ENCODE measurements at regions not wholly inside any gene's neighbourhood (a gene's known extent, or its start where the extent isn't known, plus 50 kb on each side); places are given as distances from the start of the nearest gene placed in this dataset.

GRCh38 chr3:36221975-36222374 lies 158.3 kb upstream of the STAC start:
- Histone ChIP-seq H3K27me3 (ENCODE audit: control insufficient read depth in 3 of 3, insufficient read depth in 3 of 3, low read length in 3 of 3) (no peaks in the 10 kb centered on the region), H3K4me3 (ENCODE audit: low read depth in 1 of 3, low read length in 3 of 3) (no peak overlapping the region), H3K4me1 (ENCODE audit: control insufficient read depth in 3 of 3, insufficient read depth in 2 of 3, low read depth in 1 of 3, low read length in 2 of 3) (no peaks in the 10 kb centered on the region), H3K27ac (ENCODE audit: low read depth in 1 of 3, low read length in 2 of 3) (no peak overlapping the region), H3K36me3 (ENCODE audit: control insufficient read depth in 3 of 3, insufficient read depth in 2 of 3, low read depth in 1 of 3, low read length in 3 of 3) (no peaks in the 10 kb centered on the region), H3K9me3 (ENCODE audit: control insufficient read depth in 2 of 2, insufficient read depth in 1 of 2, low read depth in 1 of 2, low read length in 1 of 2) (peaks cover 0 to 2% of the 10 kb centered on the region in 2 donors)
- FAIRE-seq (no peak), DNase-seq (no peak)

GRCh38 chr3:36227980-36228379 lies 152.3 kb upstream of the STAC start:
- H3K36me3 ChIP-seq (ENCODE audit: control insufficient read depth in 3 of 3, insufficient read depth in 2 of 3, low read depth in 1 of 3, low read length in 3 of 3): no peaks in the 10 kb centered on the region
- no peaks in the 10 kb centered on the region for H3K4me1 ChIP-seq (ENCODE audit: control insufficient read depth in 3 of 3, insufficient read depth in 2 of 3, low read depth in 1 of 3, low read length in 2 of 3)
- H3K27ac ChIP-seq (ENCODE audit: low read depth in 1 of 3, low read length in 2 of 3): no peak overlapping the region
- WGBS, 3 donors: 33 to 43% (median 42%) methylated on average over 4 of the region's 4 CpGs
- peaks cover 0 to 2% of the 10 kb centered on the region in 2 donors for H3K9me3 ChIP-seq (ENCODE audit: control insufficient read depth in 2 of 2, insufficient read depth in 1 of 2, low read depth in 1 of 2, low read length in 1 of 2)
- H3K27me3 ChIP-seq (ENCODE audit: control insufficient read depth in 3 of 3, insufficient read depth in 3 of 3, low read length in 3 of 3): no peaks in the 10 kb centered on the region
- H3K4me3 ChIP-seq (ENCODE audit: low read depth in 1 of 3, low read length in 3 of 3): no peak overlapping the region
- DNase-seq (no peak), FAIRE-seq (no peak)

DNA sequence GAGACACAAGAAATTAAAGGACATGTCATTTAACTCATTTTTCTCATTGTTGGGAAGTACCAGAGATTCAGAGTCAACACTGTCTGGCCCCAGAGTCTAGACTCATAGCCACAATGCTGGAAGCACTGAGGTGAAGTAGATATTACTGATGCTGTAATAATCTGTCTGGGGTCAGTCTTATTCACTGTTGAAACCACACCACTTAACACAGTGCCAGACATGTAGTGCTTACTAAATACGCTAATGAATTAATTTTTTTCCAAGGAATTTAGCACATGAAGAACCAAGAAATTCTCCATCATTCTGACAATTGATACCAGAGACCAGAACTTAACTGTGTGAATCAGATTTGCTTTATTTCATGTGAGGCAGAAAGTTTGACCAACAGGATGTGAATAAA lies 150.8 kb upstream of the STAC start:
- Histone ChIP-seq H3K36me3 (ENCODE audit: control insufficient read depth in 3 of 3, insufficient read depth in 2 of 3, low read depth in 1 of 3, low read length in 3 of 3) (no peaks in the 10 kb centered on the region), H3K4me3 (ENCODE audit: low read depth in 1 of 3, low read length in 3 of 3) (no peak overlapping the region), H3K4me1 (ENCODE audit: control insufficient read depth in 3 of 3, insufficient read depth in 2 of 3, low read depth in 1 of 3, low read length in 2 of 3) (no peaks in the 10 kb centered on the region), H3K27ac (ENCODE audit: low read depth in 1 of 3, low read length in 2 of 3) (no peak overlapping the region), H3K27me3 (ENCODE audit: control insufficient read depth in 3 of 3, insufficient read depth in 3 of 3, low read length in 3 of 3) (no peaks in the 10 kb centered on the region), H3K9me3 (ENCODE audit: control insufficient read depth in 2 of 2, insufficient read depth in 1 of 2, low read depth in 1 of 2, low read length in 1 of 2) (peaks cover 0 to 2% of the 10 kb centered on the region in 2 donors)
- DNase-seq: no peak
- WGBS, 3 donors: 80 to 90% (median 86%) methylated on average over 1 of the region's 1 CpG
- FAIRE-seq: no peak

DNA sequence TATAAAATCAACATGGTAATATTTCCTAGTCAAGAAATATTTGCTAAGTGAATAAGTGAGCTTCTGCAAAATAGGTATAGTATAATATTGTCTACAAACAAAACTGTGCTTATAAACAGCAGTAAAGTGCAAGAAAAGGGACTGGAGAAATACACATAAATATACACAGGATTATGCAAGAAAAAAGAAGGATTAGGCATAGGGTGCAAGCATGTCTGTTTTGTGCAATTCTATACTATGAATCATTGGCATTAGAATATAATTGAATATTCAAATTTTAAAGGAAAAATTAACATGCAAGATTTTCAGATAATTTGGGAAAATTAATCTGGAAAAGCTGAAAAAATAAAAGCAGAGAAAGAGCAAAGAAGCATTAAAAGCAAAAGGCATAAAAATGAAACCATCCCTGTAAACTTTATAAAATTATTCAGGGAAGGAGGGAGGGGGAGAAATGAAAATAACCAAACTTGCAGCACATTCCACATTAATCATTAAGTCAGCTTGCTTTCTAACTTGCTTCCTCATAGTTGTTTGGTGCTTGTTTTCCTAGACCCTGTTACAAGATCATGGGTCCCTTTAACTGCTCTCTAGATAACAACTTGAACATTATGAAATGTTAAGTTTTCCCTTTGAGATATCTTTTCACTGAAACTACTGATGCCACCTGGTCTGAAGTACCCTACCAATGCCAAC lies 147.4 kb upstream of the STAC start:
- Histone ChIP-seq H3K4me3 (ENCODE audit: low read depth in 1 of 3, low read length in 3 of 3) (no peak overlapping the region), H3K27ac (ENCODE audit: low read depth in 1 of 3, low read length in 2 of 3) (no peak overlapping the region), H3K27me3 (ENCODE audit: control insufficient read depth in 3 of 3, insufficient read depth in 3 of 3, low read length in 3 of 3) (no peaks in the 10 kb centered on the region), H3K9me3 (ENCODE audit: control insufficient read depth in 2 of 2, insufficient read depth in 1 of 2, low read depth in 1 of 2, low read length in 1 of 2) (no peaks in the 10 kb centered on the region), H3K4me1 (ENCODE audit: control insufficient read depth in 3 of 3, insufficient read depth in 2 of 3, low read depth in 1 of 3, low read length in 2 of 3) (no peaks in the 10 kb centered on the region), H3K36me3 (ENCODE audit: control insufficient read depth in 3 of 3, insufficient read depth in 2 of 3, low read depth in 1 of 3, low read length in 3 of 3) (no peaks in the 10 kb centered on the region)
- FAIRE-seq: no peak
- DNase-seq: no peak

DNA sequence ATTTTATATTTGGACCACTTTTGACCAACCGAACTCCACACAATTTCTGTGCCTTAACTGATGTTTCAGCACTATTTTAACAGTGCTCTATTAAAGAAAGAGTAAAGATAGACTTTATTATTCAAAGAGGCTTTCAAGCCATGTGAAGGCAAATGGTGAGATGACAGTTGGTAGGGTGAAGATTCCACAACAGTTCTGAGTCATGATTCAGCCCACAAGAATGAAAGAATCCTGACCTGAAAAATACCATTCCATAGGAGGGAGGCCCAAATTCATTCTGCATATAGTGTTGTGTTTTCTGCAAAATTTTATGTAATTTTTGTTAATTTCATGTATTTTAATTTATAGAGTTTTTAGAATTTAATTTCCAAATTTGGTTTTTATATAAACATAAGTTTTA lies 135.6 kb upstream of the STAC start:
- H3K27ac ChIP-seq (ENCODE audit: low read depth in 1 of 3, low read length in 2 of 3): no peak overlapping the region
- 82 to 88% (median 84%) methylated on average over 1 of the region's 1 CpG for WGBS, 3 donors
- H3K9me3 ChIP-seq (ENCODE audit: control insufficient read depth in 2 of 2, insufficient read depth in 1 of 2, low read depth in 1 of 2, low read length in 1 of 2): no peaks in the 10 kb centered on the region
- DNase-seq (no peak), FAIRE-seq (no peak)
- H3K36me3 ChIP-seq (ENCODE audit: control insufficient read depth in 3 of 3, insufficient read depth in 2 of 3, low read depth in 1 of 3, low read length in 3 of 3): no peaks in the 10 kb centered on the region
- no peaks in the 10 kb centered on the region for H3K4me1 ChIP-seq (ENCODE audit: control insufficient read depth in 3 of 3, insufficient read depth in 2 of 3, low read depth in 1 of 3, low read length in 2 of 3)
- H3K27me3 ChIP-seq (ENCODE audit: control insufficient read depth in 3 of 3, insufficient read depth in 3 of 3, low read length in 3 of 3): no peaks in the 10 kb centered on the region
- H3K4me3 ChIP-seq (ENCODE audit: low read depth in 1 of 3, low read length in 3 of 3): no peak overlapping the region

- H3K27ac ChIP-seq (ENCODE audit: low read depth in 1 of 3, low read length in 2 of 3): no peak overlapping the region
- DNase-seq (no peak), FAIRE-seq (no peak)
- 61 to 78% (median 69%) methylated on average over 3 of the region's 3 CpGs for WGBS, 3 donors
- H3K4me1 ChIP-seq (ENCODE audit: control insufficient read depth in 3 of 3, insufficient read depth in 2 of 3, low read depth in 1 of 3, low read length in 2 of 3): no peaks in the 10 kb centered on the region
- no peaks in the 10 kb centered on the region for H3K36me3 ChIP-seq (ENCODE audit: control insufficient read depth in 3 of 3, insufficient read depth in 2 of 3, low read depth in 1 of 3, low read length in 3 of 3)
- no peaks in the 10 kb centered on the region for H3K9me3 ChIP-seq (ENCODE audit: control insufficient read depth in 2 of 2, insufficient read depth in 1 of 2, low read depth in 1 of 2, low read length in 1 of 2)
- no peak overlapping the region for H3K4me3 ChIP-seq (ENCODE audit: low read depth in 1 of 3, low read length in 3 of 3)
- no peaks in the 10 kb centered on the region for H3K27me3 ChIP-seq (ENCODE audit: control insufficient read depth in 3 of 3, insufficient read depth in 3 of 3, low read length in 3 of 3)
These were observed 131.9 kb upstream of the STAC start for GRCh38 chr3:36248374-36248773.

DNA sequence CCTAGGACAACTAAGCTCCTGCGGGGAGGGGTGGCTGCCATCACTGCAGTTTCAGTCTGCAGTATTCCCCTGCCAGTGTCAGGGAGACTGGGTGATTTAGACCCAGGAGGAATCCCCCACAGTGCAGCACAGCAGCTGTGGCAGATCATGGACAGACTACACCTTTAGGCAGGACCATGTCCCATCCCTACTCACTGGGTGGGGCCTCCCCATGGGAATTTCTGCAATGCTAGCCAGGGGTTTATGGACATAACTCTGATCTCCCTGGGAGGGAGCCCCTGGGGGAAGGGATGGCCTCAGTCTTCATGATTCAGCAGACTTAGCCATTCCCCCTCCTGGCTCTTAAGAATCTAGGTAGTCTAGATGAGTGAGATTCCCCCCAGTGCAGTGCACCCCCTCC lies 130.1 kb upstream of the STAC start:
- Histone ChIP-seq H3K9me3 (ENCODE audit: control insufficient read depth in 2 of 2, insufficient read depth in 1 of 2, low read depth in 1 of 2, low read length in 1 of 2) (no peaks in the 10 kb centered on the region), H3K27ac (ENCODE audit: low read depth in 1 of 3, low read length in 2 of 3) (no peak overlapping the region), H3K4me3 (ENCODE audit: low read depth in 1 of 3, low read length in 3 of 3) (no peak overlapping the region), H3K36me3 (ENCODE audit: control insufficient read depth in 3 of 3, insufficient read depth in 2 of 3, low read depth in 1 of 3, low read length in 3 of 3) (no peaks in the 10 kb centered on the region), H3K27me3 (ENCODE audit: control insufficient read depth in 3 of 3, insufficient read depth in 3 of 3, low read length in 3 of 3) (no peaks in the 10 kb centered on the region), H3K4me1 (ENCODE audit: control insufficient read depth in 3 of 3, insufficient read depth in 2 of 3, low read depth in 1 of 3, low read length in 2 of 3) (no peaks in the 10 kb centered on the region)
- 78 to 83% (median 80%) methylated on average over 1 of the region's 1 CpG for WGBS, 3 donors
- DNase-seq: no peak
- no peak for FAIRE-seq

- 40 to 74% (median 48%) methylated on average over 3 of the region's 3 CpGs for whole genome bisulfite sequencing, 3 donors
- no peaks in the 10 kb centered on the region for H3K36me3 ChIP-seq (ENCODE audit: control insufficient read depth in 3 of 3, insufficient read depth in 2 of 3, low read depth in 1 of 3, low read length in 3 of 3)
- no peak overlapping the region for H3K27ac ChIP-seq (ENCODE audit: low read depth in 1 of 3, low read length in 2 of 3)
- FAIRE-seq (no peak), DNase-seq (no peak)
- no peak overlapping the region for H3K4me3 ChIP-seq (ENCODE audit: low read depth in 1 of 3, low read length in 3 of 3)
- H3K27me3 ChIP-seq (ENCODE audit: control insufficient read depth in 3 of 3, insufficient read depth in 3 of 3, low read length in 3 of 3): no peaks in the 10 kb centered on the region
- no peaks in the 10 kb centered on the region for H3K9me3 ChIP-seq (ENCODE audit: control insufficient read depth in 2 of 2, insufficient read depth in 1 of 2, low read depth in 1 of 2, low read length in 1 of 2)
- H3K4me1 ChIP-seq (ENCODE audit: control insufficient read depth in 3 of 3, insufficient read depth in 2 of 3, low read depth in 1 of 3, low read length in 2 of 3): no peaks in the 10 kb centered on the region
These were observed 123.0 kb upstream of the STAC start for GRCh38 chr3:36257158-36257852.

- no peak for DNase-seq
- Histone ChIP-seq H3K27me3 (ENCODE audit: control insufficient read depth in 3 of 3, insufficient read depth in 3 of 3, low read length in 3 of 3) (no peaks in the 10 kb centered on the region), H3K36me3 (ENCODE audit: control insufficient read depth in 3 of 3, insufficient read depth in 2 of 3, low read depth in 1 of 3, low read length in 3 of 3) (no peaks in the 10 kb centered on the region), H3K4me3 (ENCODE audit: low read depth in 1 of 3, low read length in 3 of 3) (no peak overlapping the region), H3K9me3 (ENCODE audit: control insufficient read depth in 2 of 2, insufficient read depth in 1 of 2, low read depth in 1 of 2, low read length in 1 of 2) (no peaks in the 10 kb centered on the region), H3K4me1 (ENCODE audit: control insufficient read depth in 3 of 3, insufficient read depth in 2 of 3, low read depth in 1 of 3, low read length in 2 of 3) (no peaks in the 10 kb centered on the region), H3K27ac (ENCODE audit: low read depth in 1 of 3, low read length in 2 of 3) (no peak overlapping the region)
- WGBS, 3 donors: 55 to 68% (median 68%) methylated on average over 1 of the region's 1 CpG
- FAIRE-seq: no peak
These were observed 121.9 kb upstream of the STAC start for GRCh38 chr3:36258421-36258820.

Data from small intestine (tissue), 7 donors.